MCF 10A (cell line): ENCODE measurements at regions not wholly inside any gene's neighbourhood (a gene's known extent, or its start where the extent isn't known, plus 50 kb on each side); places are given as distances from the start of the nearest gene placed in this dataset.
A peak's percentile ranks its signal among the peaks of the same experiment; 100 is the strongest.

Source experiments
- BruUV-seq: library from RNA; stranded (reverse); fragments of 400-500 nt; replicated peaks from 2 replicates; lab custom pipeline; 2021; lab: Mats Ljungman, UMichigan
- CTCF ChIA-PET: fragments of 300-600 bp; sonication (Branson Sonifier 250); formaldehyde crosslinking; extraction: SDS; loops from one replicate; lab custom pipeline; 2021; ENCODE audit warnings: antibody characterized with exemption, inconsistent platforms; lab: Yijun Ruan, JAX
- POLR2A ChIA-PET: fragments of 300-600, 350-650 bp; sonication (Branson Sonifier 250); formaldehyde crosslinking; extraction: SDS; loops from one replicate; lab custom pipeline; 2020; ENCODE audit warnings: antibody characterized with exemption, inconsistent platforms; lab: Yijun Ruan, JAX
- DNase-seq: peaks from one replicate; pipeline ENCODE4 v3.0.0-alpha.2; 2018; ENCODE audit not compliant: unreplicated experiment
- H3K27ac Mint-ChIP-seq: one replicate; pipeline ENCODE4 v1.8.0; 2022; ENCODE audit warnings: mild to moderate bottlenecking, low read depth, mixed read lengths; ENCODE audit not compliant: unreplicated experiment
- H3K27me3 Mint-ChIP-seq: one replicate; pipeline ENCODE4 v1.8.0; 2022; ENCODE audit warnings: mixed read lengths; ENCODE audit not compliant: insufficient read depth, unreplicated experiment
- H3K36me3 Mint-ChIP-seq: one replicate; pipeline ENCODE4 v1.8.0; 2022; ENCODE audit warnings: mild to moderate bottlenecking, moderate library complexity, mixed read lengths; ENCODE audit not compliant: insufficient read depth, unreplicated experiment
- H3K4me1 Mint-ChIP-seq: one replicate; pipeline ENCODE4 v1.8.0; 2022; ENCODE audit warnings: mixed read lengths; ENCODE audit not compliant: insufficient read depth, unreplicated experiment
- H3K4me3 Mint-ChIP-seq: one replicate; pipeline ENCODE4 v1.8.0; 2022; ENCODE audit warnings: mild to moderate bottlenecking, moderate library complexity, mixed read lengths; ENCODE audit not compliant: unreplicated experiment
- H3K9me3 Mint-ChIP-seq: one replicate; pipeline ENCODE4 v1.8.0; 2022; ENCODE audit warnings: mixed read lengths; ENCODE audit not compliant: unreplicated experiment
- intact Hi-C: fragments of 100-400 bp; cut with micrococcal nuclease; formaldehyde crosslinking; loops from 2 replicates; pipeline ENCODE4 v1.14.1; 2022
- TF ChIP-seq, protein P1 (sequence below): fragments of 200-600 bp; IDR thresholded peaks from one replicate; pipeline ENCODE4 v1.8.0; 2022; ENCODE audit warnings: antibody characterized with exemption, mild to moderate bottlenecking; ENCODE audit not compliant: unreplicated experiment

DNA sequence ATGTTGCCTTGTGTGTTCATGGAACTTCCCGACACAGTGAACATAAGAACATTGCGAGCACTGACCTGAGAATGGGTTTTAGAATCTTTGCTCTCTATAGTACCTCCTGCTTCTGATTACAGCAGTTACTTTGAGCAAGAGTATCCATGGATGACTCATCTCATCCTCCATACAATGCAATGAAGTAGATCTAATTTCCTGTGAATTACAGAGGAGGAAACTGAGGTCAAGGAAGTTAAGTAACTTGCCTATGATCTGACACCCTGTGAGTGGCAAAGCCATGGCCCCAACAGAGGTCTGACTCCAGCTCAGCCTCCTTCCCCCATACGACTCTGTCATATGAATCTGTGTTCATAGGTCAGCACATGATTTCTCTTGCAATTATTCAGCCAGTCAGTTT is 518.1 kb downstream of the TFAP2A start:
- intact Hi-C loops, result no loop called here
- BruUV-seq, result no TSS peak
- Mint-ChIP-seq H3K27me3 (no peaks in the 10 kb centered on the region), H3K9me3 (no peaks in the 10 kb centered on the region), H3K27ac (no peak overlapping the region), H3K4me1 (no peaks in the 10 kb centered on the region), H3K36me3 (no peaks in the 10 kb centered on the region), H3K4me3 (no peak overlapping the region)
- DNase-seq, result peak; percentile 14
- ChIA-PET POLR2A (no interaction called here), CTCF (no interaction called here)
- TF ChIP-seq, protein P1, sequence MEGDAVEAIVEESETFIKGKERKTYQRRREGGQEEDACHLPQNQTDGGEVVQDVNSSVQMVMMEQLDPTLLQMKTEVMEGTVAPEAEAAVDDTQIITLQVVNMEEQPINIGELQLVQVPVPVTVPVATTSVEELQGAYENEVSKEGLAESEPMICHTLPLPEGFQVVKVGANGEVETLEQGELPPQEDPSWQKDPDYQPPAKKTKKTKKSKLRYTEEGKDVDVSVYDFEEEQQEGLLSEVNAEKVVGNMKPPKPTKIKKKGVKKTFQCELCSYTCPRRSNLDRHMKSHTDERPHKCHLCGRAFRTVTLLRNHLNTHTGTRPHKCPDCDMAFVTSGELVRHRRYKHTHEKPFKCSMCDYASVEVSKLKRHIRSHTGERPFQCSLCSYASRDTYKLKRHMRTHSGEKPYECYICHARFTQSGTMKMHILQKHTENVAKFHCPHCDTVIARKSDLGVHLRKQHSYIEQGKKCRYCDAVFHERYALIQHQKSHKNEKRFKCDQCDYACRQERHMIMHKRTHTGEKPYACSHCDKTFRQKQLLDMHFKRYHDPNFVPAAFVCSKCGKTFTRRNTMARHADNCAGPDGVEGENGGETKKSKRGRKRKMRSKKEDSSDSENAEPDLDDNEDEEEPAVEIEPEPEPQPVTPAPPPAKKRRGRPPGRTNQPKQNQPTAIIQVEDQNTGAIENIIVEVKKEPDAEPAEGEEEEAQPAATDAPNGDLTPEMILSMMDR, result no peak

GRCh38 chr6:9890893-9891292 is 524.0 kb downstream of the TFAP2A start:
- intact Hi-C loops, result no loop called here
- TF ChIP-seq, protein P1, result no peak
- no peaks in the 10 kb centered on the region for H3K9me3 Mint-ChIP-seq
- no peaks in the 10 kb centered on the region for H3K27me3 Mint-ChIP-seq
- CTCF ChIA-PET, result no interaction called here
- H3K4me1 Mint-ChIP-seq, result no peaks in the 10 kb centered on the region
- H3K36me3 Mint-ChIP-seq, result no peaks in the 10 kb centered on the region
- POLR2A ChIA-PET, result interaction anchor here (0.7 kb wide), 1 partner anchor 30 kb away, joined by 3 read pairs; no protein-coding TSS in a partner anchor
- no peak overlapping the region for H3K27ac Mint-ChIP-seq
- BruUV-seq, result no TSS peak
- no peak overlapping the region for H3K4me3 Mint-ChIP-seq
- DNase-seq, result no peak

DNA sequence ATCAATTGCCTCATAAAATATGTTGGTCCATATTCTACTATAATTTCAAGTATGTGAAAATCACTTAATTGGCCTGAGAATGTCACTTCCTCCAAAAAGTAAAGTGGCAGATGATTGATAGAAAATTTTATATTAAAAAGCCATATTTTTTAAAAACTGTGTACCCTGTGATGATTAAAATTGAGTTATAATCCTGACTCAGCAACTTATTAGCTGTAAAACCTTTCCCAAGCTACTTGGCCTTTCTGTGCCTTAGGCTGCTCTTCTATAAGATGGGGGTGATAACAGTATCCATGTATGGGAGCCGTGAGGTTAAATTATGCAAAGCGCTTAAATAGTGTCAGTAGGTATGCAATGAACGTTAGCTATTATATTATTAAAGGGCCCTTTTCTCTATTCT is 524.4 kb downstream of the TFAP2A start:
- intact Hi-C loops, result no loop called here
- no peak overlapping the region for H3K4me3 Mint-ChIP-seq
- no peaks in the 10 kb centered on the region for H3K4me1 Mint-ChIP-seq
- no peaks in the 10 kb centered on the region for H3K9me3 Mint-ChIP-seq
- ChIA-PET POLR2A (no interaction called here), CTCF (no interaction called here)
- H3K27me3 Mint-ChIP-seq, result no peaks in the 10 kb centered on the region
- no peak for DNase-seq
- no TSS peak for BruUV-seq
- no peaks in the 10 kb centered on the region for H3K36me3 Mint-ChIP-seq
- TF ChIP-seq, protein P1, result no peak
- no peak overlapping the region for H3K27ac Mint-ChIP-seq

- TF ChIP-seq, protein P1, result no peak
- Mint-ChIP-seq H3K4me1 (no peaks in the 10 kb centered on the region), H3K36me3 (no peaks in the 10 kb centered on the region), H3K27ac (no peak overlapping the region), H3K4me3 (no peak overlapping the region), H3K9me3 (peaks cover 10% of the 10 kb centered on the region), H3K27me3 (no peaks in the 10 kb centered on the region)
- intact Hi-C loops, result no loop called here
- BruUV-seq, result no TSS peak
- CTCF ChIA-PET, result no interaction called here
- POLR2A ChIA-PET, result interaction anchor here (1.1 kb wide), 1 partner anchor 55 kb away, joined by 4 read pairs; no protein-coding TSS in a partner anchor
- DNase-seq, result no peak
These were observed 536.3 kb downstream of the TFAP2A start for GRCh38 chr6:9878535-9878934.
